Loucy (cell line): ENCODE measurements at regions not wholly inside any gene's neighbourhood (a gene's known extent, or its start where the extent isn't known, plus 50 kb on each side); places are given as distances from the start of the nearest gene placed in this dataset.

Source experiments
- H2AFZ ChIP-seq: fragments of 200-600 bp; sonication (generic); 2 replicates; pipeline ENCODE4 v1.6.0; 2016; ENCODE audit warnings: antibody characterized with exemption, mild to moderate bottlenecking, low read length, moderate library complexity
- H3F3A ChIP-seq: fragments of 200-600 bp; 2 replicates; pipeline ENCODE4 v1.6.0; 2016; ENCODE audit warnings: antibody characterized with exemption, low read depth, mild to moderate bottlenecking
- H3K27me3 ChIP-seq: fragments of 200-600 bp; sonication (generic); 2 replicates; pipeline ENCODE4 v1.6.1; 2014; ENCODE audit warnings: low read length, mild to moderate bottlenecking; ENCODE audit not compliant: insufficient read depth, poor library complexity, severe bottlenecking
- H3K36me3 ChIP-seq: fragments of 200-600 bp; sonication (generic); 2 replicates; pipeline ENCODE4 v1.6.1; 2016; ENCODE audit warnings: low read length; ENCODE audit not compliant: insufficient read depth
- H3K4me1 ChIP-seq: fragments of 200-600 bp; sonication (generic); 2 replicates; pipeline ENCODE4 v1.5.1; 2014; ENCODE audit warnings: low read length, mild to moderate bottlenecking; ENCODE audit not compliant: insufficient read depth, poor library complexity, severe bottlenecking
- H3K4me2 ChIP-seq: fragments of 200-600 bp; sonication (generic); 2 replicates; pipeline ENCODE4 v1.6.0; 2014; ENCODE audit warnings: antibody characterized with exemption, low read length, low read depth, mild to moderate bottlenecking; ENCODE audit not compliant: poor library complexity, severe bottlenecking
- H3K4me3 ChIP-seq: fragments of 200-600 bp; sonication (generic); 2 replicates; pipeline ENCODE4 v1.5.1; 2014; ENCODE audit warnings: low read length, mild to moderate bottlenecking, mixed read lengths; ENCODE audit not compliant: poor library complexity, severe bottlenecking
- H3K79me2 ChIP-seq: fragments of 200-600 bp; sonication (generic); 2 replicates; pipeline ENCODE4 v1.6.1; 2014; ENCODE audit warnings: low read length; ENCODE audit not compliant: insufficient read depth
- H3K9ac ChIP-seq: fragments of 200-600 bp; sonication (generic); 2 replicates; pipeline ENCODE4 v1.6.0; 2014; ENCODE audit warnings: mild to moderate bottlenecking, low read depth, low read length, moderate library complexity; ENCODE audit not compliant: poor library complexity, severe bottlenecking
- H3K9me2 ChIP-seq: fragments of 200-600 bp; sonication (generic); replicated peaks from 2 replicates; pipeline ENCODE4 v1.6.1; 2016; ENCODE audit warnings: low read depth, low read length, mixed read lengths
- H3K9me3 ChIP-seq: fragments of 200-600 bp; sonication (generic); 2 replicates; pipeline ENCODE4 v1.6.1; 2014; ENCODE audit warnings: mild to moderate bottlenecking, antibody characterized with exemption, low read length, low read depth; ENCODE audit not compliant: insufficient read depth
- H4K20me1 ChIP-seq: fragments of 200-600 bp; sonication (generic); 2 replicates; pipeline ENCODE4 v1.6.0; 2014; ENCODE audit warnings: antibody characterized with exemption, low read length, mild to moderate bottlenecking; ENCODE audit not compliant: insufficient read depth, poor library complexity, severe bottlenecking
- EZH2phosphoT487 ChIP-seq: fragments of 200-600 bp; IDR thresholded peaks from 2 replicates; pipeline ENCODE4 v1.6.1; 2018; ENCODE audit warnings: antibody characterized with exemption, mild to moderate bottlenecking, moderate library complexity, borderline replicate concordance
- TF ChIP-seq, protein P1 (sequence below): fragments of 200-600 bp; sonication (generic); conservative IDR thresholded peaks from 2 replicates; pipeline ENCODE4 v1.5.1; 2014; ENCODE audit warnings: mild to moderate bottlenecking, antibody characterized with exemption, low read length

DNA sequence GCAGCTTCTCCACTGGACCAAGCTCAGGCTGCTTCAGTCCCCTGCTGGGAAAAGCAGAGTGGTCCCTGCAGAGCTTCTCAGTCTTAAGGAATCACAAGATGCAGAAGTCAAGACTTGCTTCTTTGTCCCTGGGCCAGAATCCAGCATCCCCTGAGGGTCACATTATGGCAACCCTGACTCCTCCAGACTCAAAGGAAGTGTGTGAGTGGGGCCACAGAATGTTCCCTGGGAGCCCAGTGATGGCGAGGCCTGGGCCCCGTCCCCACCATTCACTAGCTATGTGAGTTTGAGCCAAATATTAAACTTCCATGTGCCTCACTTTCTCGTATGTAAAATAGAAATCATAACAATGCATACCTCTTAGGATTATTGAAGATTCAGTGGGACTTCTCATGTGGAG lies 122.2 kb upstream of the NCAM1 start:
- Histone ChIP-seq H3K4me3 (no peak overlapping the region), H3K36me3 (no peaks in the 10 kb centered on the region), H2AFZ (no peak overlapping the region), H3K9me3 (no peaks in the 10 kb centered on the region), H3F3A (no peaks in the 10 kb centered on the region), H3K79me2 (no peaks in the 10 kb centered on the region), H3K4me2 (no peak overlapping the region), H3K9ac (no peak overlapping the region), H3K27me3 (no peaks in the 10 kb centered on the region), H3K4me1 (no peaks in the 10 kb centered on the region), H4K20me1 (no peaks in the 10 kb centered on the region), H3K9me2 (no peaks in the 10 kb centered on the region)
- TF ChIP-seq, protein P1, sequence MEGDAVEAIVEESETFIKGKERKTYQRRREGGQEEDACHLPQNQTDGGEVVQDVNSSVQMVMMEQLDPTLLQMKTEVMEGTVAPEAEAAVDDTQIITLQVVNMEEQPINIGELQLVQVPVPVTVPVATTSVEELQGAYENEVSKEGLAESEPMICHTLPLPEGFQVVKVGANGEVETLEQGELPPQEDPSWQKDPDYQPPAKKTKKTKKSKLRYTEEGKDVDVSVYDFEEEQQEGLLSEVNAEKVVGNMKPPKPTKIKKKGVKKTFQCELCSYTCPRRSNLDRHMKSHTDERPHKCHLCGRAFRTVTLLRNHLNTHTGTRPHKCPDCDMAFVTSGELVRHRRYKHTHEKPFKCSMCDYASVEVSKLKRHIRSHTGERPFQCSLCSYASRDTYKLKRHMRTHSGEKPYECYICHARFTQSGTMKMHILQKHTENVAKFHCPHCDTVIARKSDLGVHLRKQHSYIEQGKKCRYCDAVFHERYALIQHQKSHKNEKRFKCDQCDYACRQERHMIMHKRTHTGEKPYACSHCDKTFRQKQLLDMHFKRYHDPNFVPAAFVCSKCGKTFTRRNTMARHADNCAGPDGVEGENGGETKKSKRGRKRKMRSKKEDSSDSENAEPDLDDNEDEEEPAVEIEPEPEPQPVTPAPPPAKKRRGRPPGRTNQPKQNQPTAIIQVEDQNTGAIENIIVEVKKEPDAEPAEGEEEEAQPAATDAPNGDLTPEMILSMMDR = no peak
- TF ChIP-seq EZH2phosphoT487 = no peak

GRCh38 chr11:112841729-112842128 lies 119.5 kb upstream of the NCAM1 start:
- Histone ChIP-seq H3K4me2 (no peak overlapping the region), H3K9me2 (no peaks in the 10 kb centered on the region), H3F3A (no peaks in the 10 kb centered on the region), H3K27me3 (no peaks in the 10 kb centered on the region), H2AFZ (no peak overlapping the region), H3K4me3 (no peak overlapping the region), H3K9ac (no peak overlapping the region), H4K20me1 (no peaks in the 10 kb centered on the region), H3K9me3 (no peaks in the 10 kb centered on the region), H3K79me2 (no peaks in the 10 kb centered on the region), H3K4me1 (no peaks in the 10 kb centered on the region), H3K36me3 (no peaks in the 10 kb centered on the region)
- TF ChIP-seq, protein P1 = no peak
- TF ChIP-seq EZH2phosphoT487 = no peak

DNA sequence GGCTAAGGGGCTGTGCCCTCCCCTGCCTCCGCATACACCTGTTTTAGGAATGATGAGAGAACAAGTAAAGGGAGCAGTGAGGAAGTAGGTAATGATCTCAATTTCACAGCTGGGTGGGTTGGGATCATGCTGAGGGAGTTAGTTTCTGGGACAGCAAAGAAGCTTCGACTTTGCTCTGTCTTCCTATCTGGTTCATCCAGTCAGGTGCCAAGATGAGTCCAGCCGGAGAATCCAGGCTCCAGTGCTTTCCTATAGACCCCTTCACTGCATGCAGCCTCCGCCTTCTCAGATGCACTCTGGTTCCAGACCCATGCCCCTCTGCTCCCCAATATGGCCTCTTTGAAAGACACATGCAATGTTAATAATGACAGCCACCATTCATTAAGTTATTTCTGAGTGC lies 119.1 kb upstream of the NCAM1 start:
- no peak overlapping the region for H3K4me3 ChIP-seq
- no peaks in the 10 kb centered on the region for H3K79me2 ChIP-seq
- H3F3A ChIP-seq = no peaks in the 10 kb centered on the region
- no peak overlapping the region for H3K4me2 ChIP-seq
- TF ChIP-seq, protein P1 = no peak
- TF ChIP-seq EZH2phosphoT487 = no peak
- H3K9me2 ChIP-seq = no peaks in the 10 kb centered on the region
- no peaks in the 10 kb centered on the region for H3K4me1 ChIP-seq
- no peaks in the 10 kb centered on the region for H3K27me3 ChIP-seq
- H3K9ac ChIP-seq = no peak overlapping the region
- no peaks in the 10 kb centered on the region for H4K20me1 ChIP-seq
- no peak overlapping the region for H2AFZ ChIP-seq
- H3K36me3 ChIP-seq = no peaks in the 10 kb centered on the region
- no peaks in the 10 kb centered on the region for H3K9me3 ChIP-seq
